Smooth muscle cell (in vitro differentiated cells): ENCODE measurements at regions not wholly inside any gene's neighbourhood (a gene's known extent, or its start where the extent isn't known, plus 50 kb on each side); places are given as distances from the start of the nearest gene placed in this dataset.

ENCODE experiments used
- DNase-seq: peaks from one replicate; lab custom pipeline; 2025; ENCODE audit not compliant: unreplicated experiment; lab: John Stamatoyannopoulos, UW
- H2AFZ ChIP-seq: fragments of 200-600 bp; sonication (generic); 2 replicates; pipeline ENCODE4 v1.6.0; 2016; ENCODE audit warnings: antibody characterized with exemption, low read depth, mild to moderate bottlenecking
- H3F3A ChIP-seq: fragments of 200-600 bp; sonication (generic); 2 replicates; pipeline ENCODE4 v1.6.0; 2017; ENCODE audit warnings: antibody characterized with exemption, low read depth
- H3K27ac ChIP-seq: fragments of 200-600 bp; sonication (generic); 2 replicates; pipeline ENCODE4 v1.5.1; 2016; ENCODE audit warnings: low read depth, mild to moderate bottlenecking
- H3K27me3 ChIP-seq: fragments of 200-600 bp; sonication (generic); 2 replicates; pipeline ENCODE4 v1.6.1; 2016; ENCODE audit warnings: low read depth, mild to moderate bottlenecking
- H3K36me3 ChIP-seq: fragments of 200-600 bp; sonication (generic); 2 replicates; pipeline ENCODE4 v1.5.1; 2016; ENCODE audit warnings: low read depth
- H3K4me1 ChIP-seq: fragments of 200-600 bp; sonication (generic); 2 replicates; pipeline ENCODE4 v1.5.1; 2016; ENCODE audit warnings: low read depth
- H3K4me2 ChIP-seq: fragments of 200-600 bp; sonication (generic); 2 replicates; pipeline ENCODE4 v1.6.0; 2016; ENCODE audit warnings: mild to moderate bottlenecking
- H3K4me3 ChIP-seq: fragments of 200-600 bp; sonication (generic); 2 replicates; pipeline ENCODE4 v1.5.1; 2016; ENCODE audit warnings: mild to moderate bottlenecking
- H3K79me2 ChIP-seq: fragments of 200-600 bp; sonication (generic); 2 replicates; pipeline ENCODE4 v1.6.0; 2016; ENCODE audit warnings: low read depth, mild to moderate bottlenecking
- H3K9ac ChIP-seq: fragments of 200-600 bp; sonication (generic); 2 replicates; pipeline ENCODE4 v1.6.0; 2016; ENCODE audit warnings: low read depth
- H3K9me3 ChIP-seq: fragments of 200-600 bp; sonication (generic); replicated peaks from 2 replicates; pipeline ENCODE4 v1.5.1; 2016; ENCODE audit warnings: low read depth
- H4K20me1 ChIP-seq: fragments of 200-600 bp; sonication (generic); 2 replicates; pipeline ENCODE4 v1.6.0; 2016; ENCODE audit warnings: low read depth
- CTCF ChIP-seq: fragments of 200-600 bp; sonication (generic); IDR thresholded peaks from 2 replicates; pipeline ENCODE4 v1.5.1; 2017; ENCODE audit warnings: borderline replicate concordance, mild to moderate bottlenecking, antibody characterized with exemption; ENCODE audit not compliant: insufficient read depth, poor library complexity, severe bottlenecking
- WGBS: methylation state at CpG from one replicate; pipeline ENCODE4 v1.1.7; 2016; ENCODE audit warnings: low lambda C conversion rate; 5-methylcytosine and 5-hydroxymethylcytosine counted together

DNA sequence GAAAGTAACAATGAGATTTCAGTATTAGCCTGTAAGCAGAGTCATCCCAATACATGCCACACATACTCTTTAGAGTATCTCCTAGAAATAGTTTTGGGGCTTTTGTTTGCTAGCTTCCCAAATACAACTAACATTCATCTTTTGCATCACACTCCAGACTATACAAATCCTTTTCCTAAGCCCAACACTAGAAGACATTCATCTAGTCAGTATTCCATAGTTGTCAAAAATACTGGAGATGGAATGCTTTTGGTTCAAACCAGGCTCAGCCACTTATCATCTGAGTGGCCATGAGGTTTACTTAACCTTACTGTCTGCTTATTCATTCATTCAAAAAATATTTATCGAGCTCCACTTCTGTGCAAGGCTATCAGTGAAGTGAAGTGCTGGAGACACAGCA is 205.1 kb upstream of the SGCD start:
- H2AFZ ChIP-seq, result no peak overlapping the region
- H3K9ac ChIP-seq, result no peak overlapping the region
- H3K27me3 ChIP-seq, result no peaks in the 10 kb centered on the region
- no peaks in the 10 kb centered on the region for H3F3A ChIP-seq
- H4K20me1 ChIP-seq, result no peaks in the 10 kb centered on the region
- peak overlapping the region; percentile 2 for H3K4me2 ChIP-seq
- H3K79me2 ChIP-seq, result no peaks in the 10 kb centered on the region
- no peak for DNase-seq
- H3K4me3 ChIP-seq, result no peak overlapping the region
- no peak for TF ChIP-seq CTCF
- no peaks in the 10 kb centered on the region for H3K4me1 ChIP-seq
- H3K36me3 ChIP-seq, result no peaks in the 10 kb centered on the region
- peak overlapping the region; percentile 30 for H3K27ac ChIP-seq
- no peaks in the 10 kb centered on the region for H3K9me3 ChIP-seq
- WGBS, result 43% methylated on average over 1 of the region's 1 CpG

DNA sequence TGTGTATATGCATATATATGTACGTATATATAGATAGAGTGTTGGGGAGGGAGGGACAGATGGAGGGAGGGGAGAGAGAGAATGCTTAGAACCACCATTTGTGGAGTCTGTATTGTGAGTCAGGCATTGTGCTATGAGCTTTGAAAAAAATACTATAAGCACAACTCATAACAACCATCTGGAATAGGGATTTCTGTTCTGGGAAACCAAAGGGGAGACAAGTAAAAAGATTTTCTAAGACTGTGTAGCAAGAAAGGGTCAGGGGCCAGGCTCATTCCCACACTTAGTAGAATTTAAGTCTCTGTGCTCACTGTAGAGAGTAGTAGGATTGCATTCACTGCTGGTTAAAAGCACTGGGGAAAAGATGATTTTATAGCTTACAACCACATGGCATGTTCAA is 202.3 kb upstream of the SGCD start:
- Histone ChIP-seq H3K36me3 (no peaks in the 10 kb centered on the region), H3K27ac (peak overlapping the region; percentile 27), H3K9me3 (no peaks in the 10 kb centered on the region), H3K4me1 (no peaks in the 10 kb centered on the region), H3K4me3 (no peak overlapping the region), H3F3A (no peaks in the 10 kb centered on the region), H2AFZ (no peak overlapping the region), H4K20me1 (no peaks in the 10 kb centered on the region), H3K4me2 (no peak overlapping the region), H3K79me2 (no peaks in the 10 kb centered on the region), H3K27me3 (no peaks in the 10 kb centered on the region), H3K9ac (no peak overlapping the region)
- TF ChIP-seq CTCF, result no peak
- DNase-seq, result no peak
- 44% methylated on average over 1 of the region's 1 CpG for WGBS

GRCh38 chr5:156125118-156125517 is 201.8 kb upstream of the SGCD start:
- Histone ChIP-seq H3K4me1 (no peaks in the 10 kb centered on the region), H3K4me2 (no peak overlapping the region), H3F3A (no peaks in the 10 kb centered on the region), H3K79me2 (no peaks in the 10 kb centered on the region), H2AFZ (no peak overlapping the region), H3K4me3 (no peak overlapping the region), H3K27ac (peak overlapping the region; percentile 27), H4K20me1 (no peaks in the 10 kb centered on the region), H3K36me3 (no peaks in the 10 kb centered on the region), H3K9me3 (no peaks in the 10 kb centered on the region), H3K9ac (no peak overlapping the region), H3K27me3 (no peaks in the 10 kb centered on the region)
- no peak for DNase-seq
- TF ChIP-seq CTCF, result no peak
- 99% methylated on average over 3 of the region's 3 CpGs for WGBS

DNA sequence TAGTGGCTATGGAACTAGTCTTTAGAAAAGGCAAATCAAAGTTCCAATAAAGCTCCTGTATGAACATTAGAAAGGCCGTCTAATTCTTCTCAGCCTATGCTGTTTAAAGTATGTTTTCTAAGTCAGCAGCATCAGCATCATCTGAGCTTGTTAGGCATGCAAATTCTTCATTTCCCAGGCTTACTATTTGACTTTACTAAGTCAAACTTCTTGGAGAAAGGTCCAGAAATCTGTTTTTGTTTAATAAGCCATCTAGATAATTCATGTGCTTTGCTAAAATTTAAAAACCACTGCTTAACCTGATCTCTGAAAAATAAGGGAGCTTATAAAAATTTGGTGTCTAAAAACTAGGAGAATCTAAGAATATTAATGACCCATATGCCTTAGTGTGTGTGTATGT is 200.2 kb upstream of the SGCD start:
- Histone ChIP-seq H3K27me3 (no peaks in the 10 kb centered on the region), H3K9ac (no peak overlapping the region), H3K9me3 (no peaks in the 10 kb centered on the region), H3K27ac (no peak overlapping the region), H2AFZ (no peak overlapping the region), H3K4me1 (no peaks in the 10 kb centered on the region), H3K4me3 (no peak overlapping the region), H3F3A (no peaks in the 10 kb centered on the region), H3K4me2 (no peak overlapping the region), H3K36me3 (no peaks in the 10 kb centered on the region), H3K79me2 (no peaks in the 10 kb centered on the region), H4K20me1 (no peaks in the 10 kb centered on the region)
- no peak for TF ChIP-seq CTCF
- DNase-seq, result no peak
- WGBS, result 61% methylated on average over 1 of the region's 1 CpG
